ENCODE measurements at regions not wholly inside any gene's neighbourhood (a gene's known extent, or its start where the extent isn't known, plus 50 kb on each side); places are given as distances from the start of the nearest gene placed in this dataset.

DNA sequence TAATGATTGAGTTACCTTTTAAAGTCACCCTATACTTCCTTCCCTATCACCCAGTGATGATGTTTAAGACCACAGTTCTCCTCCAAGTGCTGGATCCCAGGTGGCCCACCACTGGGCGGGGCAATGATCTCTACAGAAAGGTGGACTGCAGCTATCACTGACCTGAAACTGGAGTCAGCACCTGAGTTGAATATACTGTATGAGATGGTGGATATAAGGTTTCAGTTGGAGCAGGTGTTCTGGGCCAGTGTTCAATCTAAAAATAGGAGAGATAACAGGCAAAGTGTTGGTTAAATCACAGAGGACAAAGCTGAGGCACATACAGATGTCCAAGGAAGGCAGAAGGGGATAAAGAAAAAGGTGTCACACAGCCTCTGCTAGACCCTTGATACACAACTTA is 96.6 kb downstream of the SIPA1L2 start:
- Histone ChIP-seq H3K27ac (replicated peaks) (no peak overlapping the region), H3K27me3 (ENCODE audit: insufficient read depth, poor library complexity, severe bottlenecking) (no peaks in the 10 kb centered on the region), H3K4me3 (replicated peaks; ENCODE audit: insufficient read depth, low read length) (no peak overlapping the region)
- TF ChIP-seq, protein P1, sequence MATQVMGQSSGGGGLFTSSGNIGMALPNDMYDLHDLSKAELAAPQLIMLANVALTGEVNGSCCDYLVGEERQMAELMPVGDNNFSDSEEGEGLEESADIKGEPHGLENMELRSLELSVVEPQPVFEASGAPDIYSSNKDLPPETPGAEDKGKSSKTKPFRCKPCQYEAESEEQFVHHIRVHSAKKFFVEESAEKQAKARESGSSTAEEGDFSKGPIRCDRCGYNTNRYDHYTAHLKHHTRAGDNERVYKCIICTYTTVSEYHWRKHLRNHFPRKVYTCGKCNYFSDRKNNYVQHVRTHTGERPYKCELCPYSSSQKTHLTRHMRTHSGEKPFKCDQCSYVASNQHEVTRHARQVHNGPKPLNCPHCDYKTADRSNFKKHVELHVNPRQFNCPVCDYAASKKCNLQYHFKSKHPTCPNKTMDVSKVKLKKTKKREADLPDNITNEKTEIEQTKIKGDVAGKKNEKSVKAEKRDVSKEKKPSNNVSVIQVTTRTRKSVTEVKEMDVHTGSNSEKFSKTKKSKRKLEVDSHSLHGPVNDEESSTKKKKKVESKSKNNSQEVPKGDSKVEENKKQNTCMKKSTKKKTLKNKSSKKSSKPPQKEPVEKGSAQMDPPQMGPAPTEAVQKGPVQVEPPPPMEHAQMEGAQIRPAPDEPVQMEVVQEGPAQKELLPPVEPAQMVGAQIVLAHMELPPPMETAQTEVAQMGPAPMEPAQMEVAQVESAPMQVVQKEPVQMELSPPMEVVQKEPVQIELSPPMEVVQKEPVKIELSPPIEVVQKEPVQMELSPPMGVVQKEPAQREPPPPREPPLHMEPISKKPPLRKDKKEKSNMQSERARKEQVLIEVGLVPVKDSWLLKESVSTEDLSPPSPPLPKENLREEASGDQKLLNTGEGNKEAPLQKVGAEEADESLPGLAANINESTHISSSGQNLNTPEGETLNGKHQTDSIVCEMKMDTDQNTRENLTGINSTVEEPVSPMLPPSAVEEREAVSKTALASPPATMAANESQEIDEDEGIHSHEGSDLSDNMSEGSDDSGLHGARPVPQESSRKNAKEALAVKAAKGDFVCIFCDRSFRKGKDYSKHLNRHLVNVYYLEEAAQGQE (IDR thresholded peaks at IDR 0.05; ENCODE audit: insufficient replicate concordance, low read depth): no peak
- TF ChIP-seq SPI1 (IDR thresholded peaks at IDR 0.05; ENCODE audit: borderline replicate concordance, low read depth) (no peak), POLR2AphosphoS5 (IDR thresholded peaks at IDR 0.05; ENCODE audit: low read depth) (no peak)
- TF ChIP-seq, protein P2, sequence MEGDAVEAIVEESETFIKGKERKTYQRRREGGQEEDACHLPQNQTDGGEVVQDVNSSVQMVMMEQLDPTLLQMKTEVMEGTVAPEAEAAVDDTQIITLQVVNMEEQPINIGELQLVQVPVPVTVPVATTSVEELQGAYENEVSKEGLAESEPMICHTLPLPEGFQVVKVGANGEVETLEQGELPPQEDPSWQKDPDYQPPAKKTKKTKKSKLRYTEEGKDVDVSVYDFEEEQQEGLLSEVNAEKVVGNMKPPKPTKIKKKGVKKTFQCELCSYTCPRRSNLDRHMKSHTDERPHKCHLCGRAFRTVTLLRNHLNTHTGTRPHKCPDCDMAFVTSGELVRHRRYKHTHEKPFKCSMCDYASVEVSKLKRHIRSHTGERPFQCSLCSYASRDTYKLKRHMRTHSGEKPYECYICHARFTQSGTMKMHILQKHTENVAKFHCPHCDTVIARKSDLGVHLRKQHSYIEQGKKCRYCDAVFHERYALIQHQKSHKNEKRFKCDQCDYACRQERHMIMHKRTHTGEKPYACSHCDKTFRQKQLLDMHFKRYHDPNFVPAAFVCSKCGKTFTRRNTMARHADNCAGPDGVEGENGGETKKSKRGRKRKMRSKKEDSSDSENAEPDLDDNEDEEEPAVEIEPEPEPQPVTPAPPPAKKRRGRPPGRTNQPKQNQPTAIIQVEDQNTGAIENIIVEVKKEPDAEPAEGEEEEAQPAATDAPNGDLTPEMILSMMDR (IDR thresholded peaks at IDR 0.05; ENCODE audit: insufficient read depth, low read length): no peak
- DNase-seq (ENCODE audit: low read depth in 1 of 2, low spot score in 1 of 2): no peak

DNA sequence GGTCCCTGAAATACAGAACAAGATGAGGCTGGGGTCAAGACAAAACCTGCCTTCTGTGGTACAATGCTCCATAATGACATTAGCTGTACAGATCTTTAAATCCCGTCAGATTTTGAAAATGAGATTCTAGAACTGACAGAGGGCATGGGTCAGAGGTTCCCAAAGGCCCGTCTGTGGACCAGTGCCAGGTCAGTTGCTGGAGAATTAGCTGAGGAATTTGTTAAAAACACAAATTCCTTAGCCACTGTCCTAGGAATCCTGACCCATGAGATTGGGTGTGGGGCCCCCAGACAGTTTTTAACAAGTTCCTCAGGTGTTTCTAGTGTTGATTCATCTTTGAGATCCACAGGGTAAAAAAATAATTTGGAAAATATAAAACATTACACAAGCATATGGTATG is 97.0 kb downstream of the SIPA1L2 start:
- Histone ChIP-seq H3K27me3 (ENCODE audit: insufficient read depth, poor library complexity, severe bottlenecking) (no peaks in the 10 kb centered on the region), H3K27ac (replicated peaks) (no peak overlapping the region), H3K4me3 (replicated peaks; ENCODE audit: insufficient read depth, low read length) (no peak overlapping the region)
- TF ChIP-seq, protein P2 (IDR thresholded peaks at IDR 0.05; ENCODE audit: insufficient read depth, low read length): no peak
- TF ChIP-seq POLR2AphosphoS5 (IDR thresholded peaks at IDR 0.05; ENCODE audit: low read depth) (no peak), SPI1 (IDR thresholded peaks at IDR 0.05; ENCODE audit: borderline replicate concordance, low read depth) (no peak), GABPA (IDR thresholded peaks at IDR 0.05; ENCODE audit: low read depth) (no peak)
- TF ChIP-seq, protein P1 (IDR thresholded peaks at IDR 0.05; ENCODE audit: insufficient replicate concordance, low read depth): no peak
- DNase-seq (ENCODE audit: low read depth in 1 of 2, low spot score in 1 of 2): no peak

DNA sequence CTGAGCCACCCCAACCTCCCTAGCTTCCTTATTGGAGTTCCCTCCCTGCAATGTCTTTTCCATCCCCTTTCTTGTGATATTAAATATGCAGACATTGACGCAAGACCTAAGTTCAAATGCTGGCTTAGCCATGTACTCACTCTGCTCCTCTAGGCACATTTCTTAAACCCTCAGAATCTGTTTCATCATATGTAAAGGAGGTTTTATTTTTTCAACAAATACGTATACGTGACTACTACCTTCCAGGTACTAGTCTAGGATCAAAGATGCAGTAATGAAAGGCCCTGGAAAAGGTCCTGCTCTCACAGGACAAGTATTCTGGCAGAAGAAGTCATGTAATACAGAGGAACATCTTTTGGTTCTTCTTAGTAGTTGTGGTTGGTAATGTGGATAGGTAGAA is 98.6 kb downstream of the SIPA1L2 start:
- no peak for DNase-seq (ENCODE audit: low read depth in 1 of 2, low spot score in 1 of 2)
- H3K27me3 ChIP-seq (ENCODE audit: insufficient read depth, poor library complexity, severe bottlenecking): no peaks in the 10 kb centered on the region
- H3K27ac ChIP-seq (replicated peaks): no peak overlapping the region
- H3K4me3 ChIP-seq (replicated peaks; ENCODE audit: insufficient read depth, low read length): no peak overlapping the region
- TF ChIP-seq GABPA (IDR thresholded peaks at IDR 0.05; ENCODE audit: low read depth) (no peak), SPI1 (IDR thresholded peaks at IDR 0.05; ENCODE audit: borderline replicate concordance, low read depth) (no peak), POLR2AphosphoS5 (IDR thresholded peaks at IDR 0.05; ENCODE audit: low read depth) (no peak)
- TF ChIP-seq, protein P2 (IDR thresholded peaks at IDR 0.05; ENCODE audit: insufficient read depth, low read length): no peak
- TF ChIP-seq, protein P1 (IDR thresholded peaks at IDR 0.05; ENCODE audit: insufficient replicate concordance, low read depth): no peak
